ENCODE measurements at regions not wholly inside any gene's neighbourhood (a gene's known extent, or its start where the extent isn't known, plus 50 kb on each side); places are given as distances from the start of the nearest gene placed in this dataset.

DNA sequence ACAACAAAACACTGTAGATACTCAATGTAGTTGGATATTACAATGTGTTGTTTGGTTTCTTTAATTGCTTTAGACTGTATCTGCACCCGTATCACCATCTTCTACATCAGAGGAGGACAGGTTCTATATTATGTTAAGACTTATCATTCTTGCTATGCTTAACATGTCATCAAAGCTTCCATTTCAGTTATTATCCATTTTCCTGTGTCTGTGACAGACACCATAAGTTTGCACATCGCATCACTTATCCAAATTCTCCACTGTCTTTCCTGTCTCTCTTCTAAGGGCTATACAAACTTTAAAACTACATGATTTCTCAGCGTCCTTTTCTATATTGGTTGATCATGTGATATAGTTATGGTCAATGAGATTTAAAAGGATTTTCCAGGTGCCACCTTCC is 719.0 kb downstream of the TBC1D32 start:
- DNase-seq, result no peak

GRCh38 chr6:120614723-120615122 is 719.6 kb downstream of the TBC1D32 start:
- DNase-seq, result no peak

DNA sequence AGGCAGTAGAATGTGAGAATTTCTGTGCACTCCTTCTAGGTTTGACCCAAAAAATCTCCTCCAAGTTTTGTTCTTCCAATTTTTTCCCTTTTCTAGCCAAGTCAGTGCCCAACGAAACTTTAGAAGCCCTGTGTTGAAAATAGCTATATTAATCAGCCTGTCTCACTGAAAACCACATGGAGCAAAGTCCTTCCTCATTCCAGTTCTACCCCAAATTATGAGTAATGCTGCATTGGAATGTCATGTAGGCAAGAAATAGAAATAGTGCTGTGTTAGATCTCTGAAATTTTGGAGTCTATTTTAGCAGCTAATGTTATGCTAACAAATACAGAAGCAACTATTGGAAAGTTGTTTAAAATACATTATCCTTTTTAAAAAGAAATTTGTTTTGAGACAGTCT is 725.5 kb downstream of the TBC1D32 start:
- DNase-seq, result no peak

DNA sequence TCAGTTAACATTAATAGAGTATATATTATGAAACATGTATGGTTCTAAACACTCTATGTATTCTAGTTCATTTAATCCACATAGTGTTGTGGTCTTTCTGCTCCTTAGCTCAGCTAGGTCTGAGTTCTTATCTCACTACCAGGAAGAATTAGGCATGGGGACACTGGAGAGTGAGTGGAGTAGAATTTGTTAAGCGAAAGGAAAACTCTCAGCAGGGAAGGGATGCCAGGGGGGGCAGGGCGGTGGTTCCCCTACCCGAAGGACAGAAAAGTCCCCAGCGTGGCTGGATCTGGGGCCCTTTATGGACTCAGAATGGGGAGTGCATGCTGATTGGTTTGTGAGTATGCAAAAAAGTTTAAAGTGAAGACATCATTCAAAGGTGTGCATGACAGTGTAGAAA is 727.5 kb downstream of the TBC1D32 start:
- no peak for DNase-seq

DNA sequence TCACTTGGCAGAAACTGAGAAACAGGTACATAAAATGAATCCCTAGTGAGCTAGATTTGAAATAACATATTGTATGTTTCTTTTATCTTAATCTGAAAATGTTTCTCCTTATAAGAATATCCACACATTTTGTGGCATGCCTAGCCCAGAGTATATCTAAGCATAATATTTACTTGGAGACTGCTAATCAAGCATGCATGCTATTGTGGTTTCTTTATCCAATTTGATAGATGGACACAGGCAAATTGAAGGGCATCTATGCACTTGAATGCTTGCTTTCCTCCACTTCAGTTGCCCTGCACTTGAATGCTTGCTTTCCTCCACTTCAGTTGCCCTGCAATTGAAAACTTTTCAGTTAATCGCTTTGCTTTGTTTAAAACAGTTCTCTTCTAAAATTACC is 729.8 kb downstream of the TBC1D32 start:
- no peak for DNase-seq

- DNase-seq, result no peak
Measured at GRCh38 chr6:120590611-120591010, 743.7 kb downstream of the TBC1D32 start.

DNA sequence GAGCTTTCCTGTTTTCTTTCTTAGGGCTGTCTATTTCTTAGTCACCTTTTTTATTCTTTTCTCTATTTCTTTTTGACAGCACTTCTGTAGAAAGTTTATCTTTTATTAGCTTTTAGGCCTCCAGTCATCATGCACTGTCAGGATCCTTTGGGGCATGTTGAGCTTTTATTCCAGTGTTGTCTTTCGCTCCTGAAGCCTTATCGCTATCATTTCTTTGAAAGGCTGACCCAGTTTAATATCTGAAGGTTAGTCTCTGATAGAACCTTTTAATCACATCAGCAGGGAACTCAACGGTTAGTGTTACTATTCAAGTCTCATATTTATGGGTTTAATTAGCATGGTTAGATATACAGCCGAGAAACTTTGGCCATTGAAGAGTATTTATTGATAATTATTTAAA is 745.9 kb downstream of the TBC1D32 start:
- DNase-seq, result no peak

DNA sequence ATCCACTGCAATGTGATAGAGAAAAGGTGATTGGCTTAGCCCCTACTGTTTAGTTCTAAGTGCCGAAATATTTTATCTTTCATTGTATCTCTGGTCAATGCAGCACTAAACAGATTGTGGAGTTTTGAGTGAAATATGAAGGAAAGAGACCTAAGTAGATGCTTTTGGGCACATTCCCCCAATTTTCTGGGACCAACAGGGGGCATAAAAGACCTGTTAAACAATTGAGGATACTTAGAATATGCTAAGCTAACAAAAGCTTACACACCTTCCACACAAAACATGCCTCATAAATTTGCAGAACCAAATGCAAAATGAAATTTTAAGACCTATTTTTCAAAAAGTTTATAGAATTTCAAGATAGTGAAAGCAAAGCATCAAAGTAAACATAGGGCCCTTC is 746.9 kb downstream of the TBC1D32 start:
- no peak for DNase-seq

DNA sequence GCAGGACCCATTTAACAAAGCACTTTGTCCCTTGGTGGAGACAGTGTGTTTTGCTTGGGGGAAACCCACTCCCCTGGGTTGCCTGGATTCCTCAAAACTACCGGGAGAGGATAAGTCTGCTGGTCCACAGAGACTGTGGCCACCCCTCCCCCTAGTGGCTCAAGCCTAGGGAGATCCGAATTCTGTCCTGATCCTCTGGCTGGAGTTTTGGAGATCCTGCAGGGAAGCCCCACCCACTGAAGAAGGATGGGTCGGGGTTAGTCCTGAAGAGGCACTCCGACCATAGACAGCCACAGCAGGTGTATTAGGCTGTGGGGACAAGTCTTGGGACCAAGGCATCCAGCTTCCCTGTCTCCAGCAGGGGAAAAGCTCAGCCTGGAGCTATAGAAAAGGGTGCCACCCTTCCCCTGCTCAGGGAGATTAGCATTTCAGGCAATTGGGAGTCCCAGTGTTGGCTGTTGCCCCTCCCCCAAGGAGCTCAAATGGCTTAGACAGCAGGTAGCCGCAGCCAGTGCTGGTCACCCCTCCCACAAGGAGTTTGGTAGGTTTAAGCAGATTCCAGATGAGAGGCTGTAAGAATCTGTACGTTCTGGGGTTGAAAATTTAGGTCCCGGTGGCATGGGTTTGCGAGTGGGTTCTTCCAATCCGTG is 750.0 kb downstream of the TBC1D32 start:
- DNase-seq, result no peak

DNA sequence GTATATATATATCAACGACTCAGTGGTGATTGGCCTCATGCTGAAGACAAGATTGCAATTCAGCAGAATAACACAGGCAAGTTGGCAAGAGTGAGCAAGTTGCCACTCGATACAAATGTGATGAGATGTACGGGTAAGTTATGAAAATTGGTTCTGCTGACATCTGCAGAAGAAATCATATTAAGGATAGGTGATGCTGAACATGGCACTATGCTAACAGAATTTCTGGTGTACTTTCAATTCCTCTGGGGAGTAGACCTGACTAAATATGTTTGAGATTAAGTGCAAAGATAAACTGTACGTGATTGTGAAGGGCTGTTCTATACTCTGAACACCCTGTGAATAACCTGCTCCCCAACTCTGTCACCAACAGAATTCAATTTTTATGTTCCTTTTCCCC is 758.2 kb downstream of the TBC1D32 start:
- no peak for DNase-seq

DNA sequence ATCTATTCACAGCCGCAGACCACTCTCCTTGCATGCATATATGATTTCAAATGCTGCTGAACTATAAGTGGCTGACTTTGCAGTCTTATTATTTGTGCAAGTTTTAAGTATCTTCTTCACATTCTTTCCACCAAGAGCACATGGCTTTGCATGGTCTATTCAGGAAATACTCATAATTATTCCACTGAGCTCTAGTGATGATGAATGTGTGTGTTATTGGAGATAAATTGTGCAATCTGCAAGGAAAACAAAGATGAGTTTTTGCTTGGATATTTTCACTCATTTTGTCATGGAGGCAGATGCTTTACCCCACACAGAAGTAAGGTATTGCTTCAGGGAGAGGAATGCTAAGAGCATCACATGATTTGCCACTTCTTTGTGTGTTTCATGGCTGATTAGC is 764.6 kb downstream of the TBC1D32 start:
- no peak for DNase-seq

GRCh38 chr6:120564779-120565178 is 769.5 kb downstream of the TBC1D32 start:
- DNase-seq, result no peak

- DNase-seq, result no peak
Measured at GRCh38 chr6:120558294-120558693, 776.0 kb downstream of the TBC1D32 start.

GRCh38 chr6:120557554-120557953 is 776.7 kb downstream of the TBC1D32 start:
- no peak for DNase-seq

- DNase-seq, result no peak
Measured at GRCh38 chr6:120556491-120556890, 777.8 kb downstream of the TBC1D32 start.

GRCh38 chr6:120553353-120553752 is 780.9 kb downstream of the TBC1D32 start:
- no peak for DNase-seq

GRCh38 chr6:120545353-120545752 is 788.9 kb downstream of the TBC1D32 start:
- no peak for DNase-seq

DNA sequence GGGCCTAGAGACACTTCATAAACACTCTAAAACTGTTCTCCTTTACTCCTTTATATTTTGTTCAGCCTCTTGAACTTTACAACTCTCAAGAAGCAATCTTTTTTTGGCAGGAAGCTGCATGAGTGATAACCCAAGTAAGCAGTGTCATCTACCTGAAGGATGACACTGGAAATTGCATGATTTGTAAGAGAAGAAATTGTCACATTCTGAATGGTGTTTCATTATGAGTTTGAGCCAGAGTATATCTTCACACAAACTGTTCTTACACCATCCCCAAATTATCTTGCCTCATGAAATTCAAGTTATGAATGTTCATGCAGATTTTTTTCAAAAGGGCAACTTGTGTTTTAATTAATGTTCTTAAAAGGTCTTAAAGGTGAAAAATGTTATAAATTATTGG is 799.3 kb downstream of the TBC1D32 start:
- no peak for DNase-seq

GRCh38 chr6:120526576-120526975 is 807.7 kb downstream of the TBC1D32 start:
- no peak for DNase-seq

GRCh38 chr6:120514544-120514943 is 819.7 kb downstream of the TBC1D32 start:
- no peak for DNase-seq

DNA sequence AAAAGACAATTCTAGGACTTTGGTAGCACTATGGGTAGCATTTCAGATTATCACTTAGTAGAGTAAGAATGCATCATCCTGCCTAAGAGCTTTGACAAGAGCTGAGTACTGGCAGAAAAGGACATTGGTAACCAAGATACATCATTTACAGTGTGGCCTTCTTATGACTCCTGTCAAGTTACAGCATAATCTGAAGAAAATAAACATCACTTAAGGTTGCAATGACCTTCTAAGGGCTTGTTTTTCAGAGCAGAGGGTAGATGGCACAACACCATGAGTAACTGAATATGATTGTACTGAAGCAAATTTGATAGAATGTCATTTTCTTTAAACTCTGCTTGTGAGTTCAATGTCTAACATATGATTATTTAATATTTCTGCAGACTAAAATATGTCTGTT is 822.6 kb downstream of the TBC1D32 start:
- no peak for DNase-seq

GRCh38 chr6:120498711-120499110 is 835.6 kb downstream of the TBC1D32 start:
- no peak for DNase-seq

DNA sequence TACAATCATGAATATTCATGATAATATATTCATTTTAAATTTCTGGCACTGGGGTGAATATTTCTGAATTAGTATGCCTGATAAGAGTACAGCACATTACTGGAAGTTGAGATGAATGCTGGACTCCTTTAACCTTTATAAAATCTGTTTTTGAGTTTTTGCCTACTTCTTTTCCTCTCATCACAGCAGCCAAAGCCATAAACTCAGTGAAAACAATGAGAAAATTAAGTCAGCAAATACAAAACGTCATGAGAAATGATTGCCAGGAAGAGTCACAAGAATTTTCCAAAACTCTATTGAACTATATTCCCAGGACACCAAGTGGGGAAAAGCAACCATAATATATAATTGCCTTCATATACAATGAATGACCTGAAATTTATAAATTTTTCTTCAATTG is 837.6 kb downstream of the TBC1D32 start:
- DNase-seq, result no peak

GRCh38 chr6:120493505-120493904 is 840.8 kb downstream of the TBC1D32 start:
- DNase-seq, result no peak

DNA sequence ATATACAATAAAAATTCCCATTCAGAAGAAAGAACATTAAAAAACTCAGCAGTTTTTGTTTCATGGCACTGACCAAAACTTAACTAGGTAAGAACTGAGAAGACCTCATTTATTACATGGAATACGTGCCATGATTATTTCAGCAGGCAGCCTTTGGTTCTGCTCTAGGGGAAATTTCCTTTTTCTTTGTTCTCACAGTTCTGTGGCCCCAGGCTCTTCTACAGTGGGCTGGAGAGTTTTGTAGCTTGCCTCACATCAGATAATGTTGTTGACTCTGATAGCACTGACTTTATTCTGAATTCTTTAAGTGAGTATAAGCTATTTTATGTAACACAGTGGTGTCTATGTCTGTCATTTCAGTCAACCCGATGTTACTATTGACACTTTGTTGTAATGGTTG is 844.3 kb downstream of the TBC1D32 start:
- no peak for DNase-seq

GRCh38 chr6:120484146-120484545 is 850.1 kb downstream of the TBC1D32 start:
- no peak for DNase-seq

Data from activated T-cell treated with anti-CD3 and anti-CD28 coated beads, Interleukin-2, amount 50 U/mL, for 1 hour (primary cell).